ENCODE measurements at regions not wholly inside any gene's neighbourhood (a gene's known extent, or its start where the extent isn't known, plus 50 kb on each side); places are given as distances from the start of the nearest gene placed in this dataset.

DNA sequence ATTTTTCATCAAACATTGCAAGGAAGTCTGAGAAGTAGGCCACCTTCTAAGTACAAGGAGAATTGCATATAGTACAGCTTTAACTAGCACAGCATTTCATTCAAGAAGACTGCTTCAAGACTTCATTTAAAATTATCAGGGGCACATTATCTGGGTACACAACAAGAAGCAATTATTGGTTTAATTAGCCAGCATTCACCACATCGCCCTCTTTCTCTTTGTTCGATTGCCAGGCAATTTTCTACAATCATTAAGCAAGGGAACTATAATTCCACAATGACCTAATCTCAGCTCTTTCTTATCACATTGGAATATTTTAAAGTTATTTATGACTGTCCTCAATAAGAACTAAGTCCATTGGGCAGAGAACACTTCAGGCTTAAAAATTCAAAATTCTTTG is 1347.1 kb upstream of the PABPC4L start:
- H3K27me3 ChIP-seq (ENCODE audit: control insufficient read depth in 2 of 2, insufficient read depth in 2 of 2, low read length in 2 of 2): no peaks in the 10 kb centered on the region
- POLR2A ChIA-PET: no interaction called here
- no peaks in the 10 kb centered on the region for H3K79me2 ChIP-seq (ENCODE audit: control insufficient read depth, insufficient read depth, low read length)
- no peak overlapping the region for H3K9ac ChIP-seq (replicated peaks; ENCODE audit: extremely low read depth, insufficient read depth, low read length)
- H3K27ac ChIP-seq (ENCODE audit: insufficient read depth, low read depth, low read length): no peak overlapping the region
- H3K4me2 ChIP-seq (ENCODE audit: insufficient read depth, low read length): no peak overlapping the region
- no peaks in the 10 kb centered on the region for H3K36me3 ChIP-seq (ENCODE audit: control insufficient read depth in 2 of 2, extremely low read depth in 1 of 2, insufficient read depth in 2 of 2, low read length in 2 of 2)
- H3K4me1 ChIP-seq (ENCODE audit: control insufficient read depth, extremely low read depth, insufficient read depth, low read length): no peaks in the 10 kb centered on the region
- no TSS peak for BruUV-seq (replicated peaks)
- DNase-seq (ENCODE audit: low read depth, low spot score): no peak
- H3K9me1 ChIP-seq (replicated peaks; ENCODE audit: control insufficient read depth, extremely low read depth, insufficient read depth, low read length): no peaks in the 10 kb centered on the region
- dilution Hi-C loops (cut with MboI; ENCODE audit: extremely low pct_ligation_motif_present, low sequenced_read_pairs) (no loop called here), intact Hi-C loops (cut with micrococcal nuclease) (no loop called here)
- TF ChIP-seq EZH2 (IDR thresholded peaks at IDR 0.05; ENCODE audit: borderline replicate concordance, low read depth, low read length, severe bottlenecking) (no peak), GATA2 (IDR thresholded peaks at IDR 0.05; ENCODE audit: insufficient read depth, insufficient read length, low read depth, low read length) (no peak), FOS (IDR thresholded peaks at IDR 0.05; ENCODE audit: borderline replicate concordance, insufficient read depth, low read length) (no peak), POLR2AphosphoS5 (IDR thresholded peaks at IDR 0.05; ENCODE audit: insufficient read depth, low read depth, low read length) (no peak), JUN (IDR thresholded peaks at IDR 0.05; ENCODE audit: borderline replicate concordance, insufficient read depth, insufficient read length, low read depth) (no peak), MAX (IDR thresholded peaks at IDR 0.05; ENCODE audit: insufficient read depth, insufficient read length) (no peak), POLR2A (IDR thresholded peaks at IDR 0.05; ENCODE audit: low read depth, low read length) (no peak)
- H3K4me3 ChIP-seq (replicated peaks in 1 of 3; ENCODE audit: insufficient read depth in 1 of 3, low read depth in 1 of 3, low read length in 3 of 3): no peak overlapping the region
- no peak overlapping the region for H2AFZ ChIP-seq (ENCODE audit: low read depth, low read length)
- CTCF ChIA-PET: no interaction called here
- FAIRE-seq: no peak
- no peaks in the 10 kb centered on the region for H4K20me1 ChIP-seq (replicated peaks; ENCODE audit: control insufficient read depth, extremely low read depth, insufficient read depth, low read length)
- H3K9me3 ChIP-seq (replicated peaks; ENCODE audit: control insufficient read depth, insufficient read depth, low read length): no peaks in the 10 kb centered on the region

- no peak for TF ChIP-seq MAX (IDR thresholded peaks at IDR 0.05; ENCODE audit: insufficient read depth, insufficient read length)
- no peak for TF ChIP-seq POLR2AphosphoS5 (IDR thresholded peaks at IDR 0.05; ENCODE audit: insufficient read depth, low read depth, low read length)
- no peak for TF ChIP-seq EZH2 (IDR thresholded peaks at IDR 0.05; ENCODE audit: borderline replicate concordance, low read depth, low read length, severe bottlenecking)
- no peak for TF ChIP-seq POLR2A (IDR thresholded peaks at IDR 0.05; ENCODE audit: low read depth, low read length)
- TF ChIP-seq GATA2 (IDR thresholded peaks at IDR 0.05; ENCODE audit: insufficient read depth, insufficient read length, low read depth, low read length): no peak
- TF ChIP-seq MYC (IDR thresholded peaks at IDR 0.05; ENCODE audit: low read depth, low read length): no peak
- TF ChIP-seq JUN (IDR thresholded peaks at IDR 0.05; ENCODE audit: borderline replicate concordance, insufficient read depth, insufficient read length, low read depth): no peak
- TF ChIP-seq FOS (IDR thresholded peaks at IDR 0.05; ENCODE audit: borderline replicate concordance, insufficient read depth, low read length): no peak
- TF ChIP-seq, protein P1, sequence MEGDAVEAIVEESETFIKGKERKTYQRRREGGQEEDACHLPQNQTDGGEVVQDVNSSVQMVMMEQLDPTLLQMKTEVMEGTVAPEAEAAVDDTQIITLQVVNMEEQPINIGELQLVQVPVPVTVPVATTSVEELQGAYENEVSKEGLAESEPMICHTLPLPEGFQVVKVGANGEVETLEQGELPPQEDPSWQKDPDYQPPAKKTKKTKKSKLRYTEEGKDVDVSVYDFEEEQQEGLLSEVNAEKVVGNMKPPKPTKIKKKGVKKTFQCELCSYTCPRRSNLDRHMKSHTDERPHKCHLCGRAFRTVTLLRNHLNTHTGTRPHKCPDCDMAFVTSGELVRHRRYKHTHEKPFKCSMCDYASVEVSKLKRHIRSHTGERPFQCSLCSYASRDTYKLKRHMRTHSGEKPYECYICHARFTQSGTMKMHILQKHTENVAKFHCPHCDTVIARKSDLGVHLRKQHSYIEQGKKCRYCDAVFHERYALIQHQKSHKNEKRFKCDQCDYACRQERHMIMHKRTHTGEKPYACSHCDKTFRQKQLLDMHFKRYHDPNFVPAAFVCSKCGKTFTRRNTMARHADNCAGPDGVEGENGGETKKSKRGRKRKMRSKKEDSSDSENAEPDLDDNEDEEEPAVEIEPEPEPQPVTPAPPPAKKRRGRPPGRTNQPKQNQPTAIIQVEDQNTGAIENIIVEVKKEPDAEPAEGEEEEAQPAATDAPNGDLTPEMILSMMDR (IDR thresholded peaks at IDR 0.05; ENCODE audit: extremely low read depth in 1 of 2, insufficient read depth in 1 of 2, low read depth in 1 of 2, low read length in 2 of 2): no peak
- no peaks in the 10 kb centered on the region for H3K9me1 ChIP-seq (replicated peaks; ENCODE audit: control insufficient read depth, extremely low read depth, insufficient read depth, low read length)
- CTCF ChIA-PET: no interaction called here
- no peak overlapping the region for H3K9ac ChIP-seq (replicated peaks; ENCODE audit: extremely low read depth, insufficient read depth, low read length)
- FAIRE-seq (no peak), DNase-seq (ENCODE audit: low read depth, low spot score) (no peak)
- H3K27me3 ChIP-seq (ENCODE audit: control insufficient read depth in 2 of 2, insufficient read depth in 2 of 2, low read length in 2 of 2): no peaks in the 10 kb centered on the region
- no peaks in the 10 kb centered on the region for H3K4me1 ChIP-seq (ENCODE audit: control insufficient read depth, extremely low read depth, insufficient read depth, low read length)
- intact Hi-C loops (cut with micrococcal nuclease): no loop called here
- H3K4me3 ChIP-seq (replicated peaks in 1 of 3; ENCODE audit: insufficient read depth in 1 of 3, low read depth in 1 of 3, low read length in 3 of 3): no peak overlapping the region
- POLR2A ChIA-PET: no interaction called here
- H3K36me3 ChIP-seq (ENCODE audit: control insufficient read depth in 2 of 2, extremely low read depth in 1 of 2, insufficient read depth in 2 of 2, low read length in 2 of 2): no peaks in the 10 kb centered on the region
- no peaks in the 10 kb centered on the region for H3K79me2 ChIP-seq (ENCODE audit: control insufficient read depth, insufficient read depth, low read length)
- no TSS peak for BruUV-seq (replicated peaks)
- H3K27ac ChIP-seq (ENCODE audit: insufficient read depth, low read depth, low read length): no peak overlapping the region
- H3K9me3 ChIP-seq (replicated peaks; ENCODE audit: control insufficient read depth, insufficient read depth, low read length): no peaks in the 10 kb centered on the region
- H2AFZ ChIP-seq (ENCODE audit: low read depth, low read length): no peak overlapping the region
- H3K4me2 ChIP-seq (ENCODE audit: insufficient read depth, low read length): no peak overlapping the region
- no peaks in the 10 kb centered on the region for H4K20me1 ChIP-seq (replicated peaks; ENCODE audit: control insufficient read depth, extremely low read depth, insufficient read depth, low read length)
- dilution Hi-C loops (cut with MboI; ENCODE audit: extremely low pct_ligation_motif_present, low sequenced_read_pairs): no loop called here
Measured at GRCh38 chr4:135545616-135546317, 1344.2 kb upstream of the PABPC4L start.
